A549 (cell line): ENCODE measurements at regions not wholly inside any gene's neighbourhood (a gene's known extent, or its start where the extent isn't known, plus 50 kb on each side); places are given as distances from the start of the nearest gene placed in this dataset.

Experiments
- CTCF ChIP-seq: fragments of >200 bp; sonication (Bioruptor Twin); formaldehyde crosslinking; IDR thresholded peaks from 3 replicates; pipeline ENCODE4 v1.5.1; 2016
- MAX ChIP-seq: IDR thresholded peaks from 2 replicates; pipeline ENCODE4 v1.6.1; 2012
- PHF8 ChIP-seq: fragments of 200-600 bp; sonication (generic); IDR thresholded peaks from 2 replicates; pipeline ENCODE4 v1.6.1; 2016; ENCODE audit warnings: low read depth, mild to moderate bottlenecking, antibody characterized with exemption, moderate library complexity, borderline replicate concordance
- POLR2A ChIP-seq: IDR thresholded peaks from 2 replicates; pipeline ENCODE4 v1.6.1; 2012; ENCODE audit warnings: mild to moderate bottlenecking, low read length
- TF ChIP-seq, protein P1 (sequence below): fragments of 200-600 bp; sonication (generic); IDR thresholded peaks from 2 replicates; pipeline ENCODE4 v1.6.1; 2016; ENCODE audit warnings: antibody characterized with exemption, mild to moderate bottlenecking, moderate library complexity

DNA sequence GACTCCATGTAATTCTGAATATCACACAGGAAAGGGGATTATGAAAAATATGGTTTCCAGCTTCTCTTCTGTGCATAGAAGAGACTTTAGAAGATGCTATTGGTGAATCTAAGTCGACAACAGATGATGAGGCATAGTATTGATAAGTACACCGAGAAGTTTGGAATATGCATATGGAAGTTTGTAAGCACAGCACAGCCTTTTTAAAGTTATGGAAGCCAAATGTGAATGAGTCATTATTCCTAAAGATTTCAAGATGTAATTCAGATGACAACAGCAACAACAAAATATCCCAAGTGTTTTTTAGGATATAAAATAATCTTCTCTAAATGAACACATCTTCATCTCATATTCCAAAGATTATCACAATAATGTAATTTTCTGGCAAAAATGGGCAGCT lies 1723.3 kb downstream of the EFNA5 start:
- TF ChIP-seq MAX, result no peak
- TF ChIP-seq POLR2A, result no peak
- no peak for TF ChIP-seq CTCF
- TF ChIP-seq, protein P1, sequence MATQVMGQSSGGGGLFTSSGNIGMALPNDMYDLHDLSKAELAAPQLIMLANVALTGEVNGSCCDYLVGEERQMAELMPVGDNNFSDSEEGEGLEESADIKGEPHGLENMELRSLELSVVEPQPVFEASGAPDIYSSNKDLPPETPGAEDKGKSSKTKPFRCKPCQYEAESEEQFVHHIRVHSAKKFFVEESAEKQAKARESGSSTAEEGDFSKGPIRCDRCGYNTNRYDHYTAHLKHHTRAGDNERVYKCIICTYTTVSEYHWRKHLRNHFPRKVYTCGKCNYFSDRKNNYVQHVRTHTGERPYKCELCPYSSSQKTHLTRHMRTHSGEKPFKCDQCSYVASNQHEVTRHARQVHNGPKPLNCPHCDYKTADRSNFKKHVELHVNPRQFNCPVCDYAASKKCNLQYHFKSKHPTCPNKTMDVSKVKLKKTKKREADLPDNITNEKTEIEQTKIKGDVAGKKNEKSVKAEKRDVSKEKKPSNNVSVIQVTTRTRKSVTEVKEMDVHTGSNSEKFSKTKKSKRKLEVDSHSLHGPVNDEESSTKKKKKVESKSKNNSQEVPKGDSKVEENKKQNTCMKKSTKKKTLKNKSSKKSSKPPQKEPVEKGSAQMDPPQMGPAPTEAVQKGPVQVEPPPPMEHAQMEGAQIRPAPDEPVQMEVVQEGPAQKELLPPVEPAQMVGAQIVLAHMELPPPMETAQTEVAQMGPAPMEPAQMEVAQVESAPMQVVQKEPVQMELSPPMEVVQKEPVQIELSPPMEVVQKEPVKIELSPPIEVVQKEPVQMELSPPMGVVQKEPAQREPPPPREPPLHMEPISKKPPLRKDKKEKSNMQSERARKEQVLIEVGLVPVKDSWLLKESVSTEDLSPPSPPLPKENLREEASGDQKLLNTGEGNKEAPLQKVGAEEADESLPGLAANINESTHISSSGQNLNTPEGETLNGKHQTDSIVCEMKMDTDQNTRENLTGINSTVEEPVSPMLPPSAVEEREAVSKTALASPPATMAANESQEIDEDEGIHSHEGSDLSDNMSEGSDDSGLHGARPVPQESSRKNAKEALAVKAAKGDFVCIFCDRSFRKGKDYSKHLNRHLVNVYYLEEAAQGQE, result no peak
- no peak for TF ChIP-seq PHF8
